ENCODE measurements at regions not wholly inside any gene's neighbourhood (a gene's known extent, or its start where the extent isn't known, plus 50 kb on each side); places are given as distances from the start of the nearest gene placed in this dataset.

DNA sequence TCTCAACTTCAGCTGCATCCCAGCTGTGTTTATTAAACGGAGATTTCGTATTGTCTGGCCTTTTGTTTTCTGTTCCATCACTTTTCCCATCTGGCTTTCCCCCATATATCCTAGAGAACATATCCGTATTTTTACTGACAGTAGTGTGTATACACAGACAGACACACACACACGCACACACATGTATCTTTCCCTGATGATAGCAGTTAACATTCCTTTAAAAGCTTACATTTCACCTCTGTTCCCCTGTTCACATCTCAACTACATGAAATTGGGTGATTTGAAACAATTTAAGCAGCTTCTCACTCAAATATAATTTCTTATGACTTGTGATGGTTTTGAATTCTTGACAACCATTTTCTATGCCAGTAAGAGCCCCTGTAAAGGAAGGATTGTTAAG lies 207.1 kb upstream of the CEP162 start:
- TF ChIP-seq POLR2A (IDR thresholded peaks at IDR 0.05) = no peak
- TF ChIP-seq, protein P1, sequence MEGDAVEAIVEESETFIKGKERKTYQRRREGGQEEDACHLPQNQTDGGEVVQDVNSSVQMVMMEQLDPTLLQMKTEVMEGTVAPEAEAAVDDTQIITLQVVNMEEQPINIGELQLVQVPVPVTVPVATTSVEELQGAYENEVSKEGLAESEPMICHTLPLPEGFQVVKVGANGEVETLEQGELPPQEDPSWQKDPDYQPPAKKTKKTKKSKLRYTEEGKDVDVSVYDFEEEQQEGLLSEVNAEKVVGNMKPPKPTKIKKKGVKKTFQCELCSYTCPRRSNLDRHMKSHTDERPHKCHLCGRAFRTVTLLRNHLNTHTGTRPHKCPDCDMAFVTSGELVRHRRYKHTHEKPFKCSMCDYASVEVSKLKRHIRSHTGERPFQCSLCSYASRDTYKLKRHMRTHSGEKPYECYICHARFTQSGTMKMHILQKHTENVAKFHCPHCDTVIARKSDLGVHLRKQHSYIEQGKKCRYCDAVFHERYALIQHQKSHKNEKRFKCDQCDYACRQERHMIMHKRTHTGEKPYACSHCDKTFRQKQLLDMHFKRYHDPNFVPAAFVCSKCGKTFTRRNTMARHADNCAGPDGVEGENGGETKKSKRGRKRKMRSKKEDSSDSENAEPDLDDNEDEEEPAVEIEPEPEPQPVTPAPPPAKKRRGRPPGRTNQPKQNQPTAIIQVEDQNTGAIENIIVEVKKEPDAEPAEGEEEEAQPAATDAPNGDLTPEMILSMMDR (IDR thresholded peaks at IDR 0.05) = no peak
